ENCODE measurements at regions not wholly inside any gene's neighbourhood (a gene's known extent, or its start where the extent isn't known, plus 50 kb on each side); places are given as distances from the start of the nearest gene placed in this dataset.
"Not testable (repeated sequence)": the region's sequence is repeated elsewhere in the genome, so short reads cannot be mapped to it uniquely, and the experiment has no call there.

- no peak for DNase-seq
These were observed 51.7 kb downstream of the FAM50B start for GRCh38 chr6:3900744-3901336.

DNA sequence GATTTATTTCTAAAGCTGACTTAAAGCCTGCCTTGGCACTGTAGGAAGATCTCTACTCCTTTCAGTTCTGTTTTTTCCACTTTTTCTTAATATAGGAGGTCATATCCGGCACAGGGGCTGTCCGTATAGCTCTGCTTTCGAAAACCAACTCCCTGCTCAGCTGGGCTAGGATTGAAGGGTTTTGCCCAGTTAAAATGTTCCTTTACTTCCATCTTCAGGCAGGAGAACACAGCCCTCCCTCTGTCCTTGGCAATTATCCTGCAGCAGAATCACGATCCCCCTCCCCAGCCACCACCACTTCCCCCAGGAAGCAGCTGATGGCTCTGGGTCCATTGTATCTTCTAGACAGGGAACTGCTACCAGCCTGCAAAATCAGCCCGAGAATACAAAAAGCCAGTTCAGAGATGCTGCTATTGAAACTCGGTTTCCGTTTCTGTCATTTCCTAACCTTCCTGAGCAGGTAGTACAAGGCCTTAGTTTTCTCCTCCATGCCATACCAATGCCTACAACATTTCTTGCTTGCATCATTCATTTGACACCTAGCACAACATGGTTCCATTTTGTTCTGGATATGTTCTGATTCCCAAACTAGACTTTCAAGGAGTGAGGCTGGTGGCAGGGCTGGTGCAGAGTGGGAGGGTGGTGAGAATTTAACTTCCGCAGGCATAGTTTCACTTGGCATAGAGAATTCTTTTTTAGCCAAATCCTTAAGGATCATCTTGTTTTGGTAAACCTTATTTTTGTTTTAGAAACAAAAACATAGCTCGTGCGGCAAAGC is 53.9 kb downstream of the FAM50B start:
- DNase-seq, result no peak

- DNase-seq, result no peak
These were observed 55.3 kb downstream of the FAM50B start for GRCh38 chr6:3904518-3904917.

- no peak for DNase-seq
These were observed 57.0 kb downstream of the FAM50B start for GRCh38 chr6:3905945-3906845.

DNA sequence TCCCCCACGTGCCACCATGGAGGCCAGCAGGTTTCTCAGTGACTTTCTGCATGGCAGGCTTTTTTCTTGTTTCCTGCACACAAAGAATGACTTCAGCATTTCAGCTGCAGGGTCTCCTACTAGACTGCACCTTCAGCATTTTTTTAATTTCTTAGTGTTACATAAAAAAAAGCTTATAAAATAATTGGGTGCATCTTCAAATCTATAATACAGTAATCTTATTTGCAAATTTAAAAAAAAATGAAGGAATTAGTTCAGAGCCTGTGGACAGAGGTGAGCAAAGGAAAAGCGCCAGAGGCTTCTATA is 57.6 kb downstream of the FAM50B start:
- no peak for DNase-seq

GRCh38 chr6:3908223-3908622 is 59.0 kb downstream of the FAM50B start:
- no peak for DNase-seq

- no peak for DNase-seq
These were observed 59.8 kb downstream of the FAM50B start for GRCh38 chr6:3908961-3909360.

DNA sequence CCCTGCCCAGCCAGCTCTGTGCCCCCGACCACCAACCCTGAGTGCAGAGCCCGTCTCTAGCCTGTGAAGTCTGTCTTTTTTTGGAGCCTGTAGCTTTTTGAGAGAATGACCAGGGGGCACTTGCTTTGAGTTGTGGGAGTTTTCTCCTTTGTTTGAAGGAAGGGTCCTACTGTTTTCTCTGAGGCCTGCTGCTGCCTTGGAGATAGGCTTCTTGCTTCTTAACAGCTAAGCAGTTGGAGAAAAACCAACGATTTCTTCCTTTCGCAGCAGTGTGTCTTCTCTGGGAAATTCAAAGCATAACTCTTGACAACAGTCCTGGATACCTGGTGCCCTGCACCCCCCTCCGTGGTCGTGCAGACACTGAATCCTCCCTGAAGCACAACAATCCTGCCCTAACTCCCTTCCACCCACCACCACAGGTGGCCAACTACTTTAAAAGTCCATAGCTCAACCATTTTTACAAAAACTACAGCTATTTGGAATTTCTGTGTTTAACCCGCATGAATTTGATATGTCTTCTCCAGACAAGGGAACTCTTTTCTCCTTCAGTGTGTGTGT is 61.0 kb downstream of the FAM50B start:
- DNase-seq, result no peak

GRCh38 chr6:3911130-3911529 is 62.0 kb downstream of the FAM50B start:
- DNase-seq, result no peak

DNA sequence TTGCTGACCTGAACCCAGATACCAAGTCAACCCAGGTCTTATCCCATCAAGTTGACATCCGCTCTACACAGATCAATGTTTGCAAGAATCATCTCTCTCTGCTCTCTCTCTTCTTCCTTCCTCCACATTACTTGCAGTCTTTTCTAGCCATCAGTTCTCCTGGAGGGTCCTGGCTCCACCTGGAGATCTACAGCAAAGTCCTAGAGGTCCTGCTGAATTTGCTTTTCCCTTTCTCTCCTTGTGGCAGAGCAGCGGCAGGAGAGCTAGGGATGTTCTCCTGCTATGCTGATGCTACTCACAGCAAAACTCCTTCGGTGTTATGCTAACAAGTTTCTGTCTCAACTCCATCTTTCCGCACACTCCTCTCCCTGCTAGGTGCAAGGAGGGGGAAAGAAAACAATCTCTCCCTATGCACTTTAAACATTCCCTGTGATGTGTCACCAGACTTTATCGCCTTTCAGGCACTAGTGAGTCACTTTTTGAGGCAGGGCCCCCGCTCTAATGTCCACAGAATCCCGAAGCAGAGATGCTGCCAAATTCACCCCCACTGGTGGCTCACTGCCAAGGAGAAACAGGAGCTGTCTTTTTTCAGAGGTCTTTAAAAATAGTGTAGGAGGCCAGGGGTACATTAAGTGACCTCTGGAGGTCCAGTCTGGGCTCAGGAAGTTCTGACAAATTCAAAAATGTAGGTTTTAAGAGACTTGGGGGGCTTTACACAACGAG is 62.6 kb downstream of the FAM50B start:
- DNase-seq, result no peak

GRCh38 chr6:3912361-3913076 is 63.3 kb downstream of the FAM50B start:
- no peak for DNase-seq

- peak; percentile 8 for DNase-seq
These were observed 64.1 kb downstream of the FAM50B start for GRCh38 chr6:3913077-3913957.

DNA sequence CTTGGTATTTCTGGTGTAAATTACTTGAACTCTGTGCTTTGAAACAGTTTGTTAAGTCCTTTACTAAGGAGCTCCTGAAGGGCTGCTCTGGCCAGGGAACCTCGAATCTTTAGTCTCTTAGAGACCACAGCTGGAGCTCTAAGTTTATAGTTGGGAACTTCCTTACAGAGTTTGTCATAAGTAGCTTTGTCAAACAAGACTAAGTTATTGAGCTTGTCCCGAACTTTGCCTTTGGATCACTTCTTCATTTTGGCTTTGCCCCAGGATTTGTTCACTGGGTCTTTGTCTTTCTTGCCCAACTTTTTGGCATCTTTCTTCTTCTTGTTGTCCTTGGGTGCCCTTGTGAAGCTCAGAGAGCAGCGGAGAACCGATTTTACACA is 64.8 kb downstream of the FAM50B start:
- no peak for DNase-seq

DNA sequence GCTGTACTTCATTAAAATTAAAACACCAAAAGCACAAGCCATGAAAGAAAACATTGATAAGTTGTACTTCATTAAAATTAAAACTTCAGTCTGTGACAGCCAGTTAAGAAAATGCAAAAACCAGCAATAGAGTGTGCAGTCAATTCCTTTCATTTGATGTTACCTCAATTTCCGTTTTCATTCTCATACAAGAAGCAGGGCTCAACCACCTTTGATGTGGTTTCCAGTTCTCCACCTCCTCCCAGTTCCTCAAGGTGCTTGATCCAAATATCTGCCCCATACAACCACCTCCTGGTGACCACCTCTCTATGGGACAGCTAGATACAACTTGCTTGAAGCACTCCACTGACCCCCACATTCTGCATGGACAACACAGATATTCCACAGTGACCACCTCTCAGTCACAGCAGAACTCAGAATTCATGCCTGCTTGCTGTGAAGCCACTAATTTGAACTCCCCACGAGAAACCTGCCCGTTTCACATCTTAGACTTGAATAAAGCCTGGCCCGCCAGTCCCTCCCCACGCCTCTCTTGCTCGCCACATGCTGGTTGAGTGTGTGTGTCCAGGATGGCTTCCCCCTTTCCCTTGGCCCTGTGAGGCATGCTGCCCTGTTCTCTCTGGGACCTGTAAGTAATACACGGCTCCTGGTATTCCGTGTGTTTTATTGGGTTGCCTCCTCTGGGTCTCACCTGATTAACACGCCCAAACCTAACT is 66.1 kb downstream of the FAM50B start:
- DNase-seq, result no peak

GRCh38 chr6:3916211-3916610 is 67.0 kb downstream of the FAM50B start:
- DNase-seq, result no peak

- not testable (repeated sequence) for DNase-seq
These were observed 67.6 kb downstream of the FAM50B start for GRCh38 chr6:3916749-3917148.

GRCh38 chr6:3918469-3918868 is 69.3 kb downstream of the FAM50B start:
- peak; percentile 15 for DNase-seq

DNA sequence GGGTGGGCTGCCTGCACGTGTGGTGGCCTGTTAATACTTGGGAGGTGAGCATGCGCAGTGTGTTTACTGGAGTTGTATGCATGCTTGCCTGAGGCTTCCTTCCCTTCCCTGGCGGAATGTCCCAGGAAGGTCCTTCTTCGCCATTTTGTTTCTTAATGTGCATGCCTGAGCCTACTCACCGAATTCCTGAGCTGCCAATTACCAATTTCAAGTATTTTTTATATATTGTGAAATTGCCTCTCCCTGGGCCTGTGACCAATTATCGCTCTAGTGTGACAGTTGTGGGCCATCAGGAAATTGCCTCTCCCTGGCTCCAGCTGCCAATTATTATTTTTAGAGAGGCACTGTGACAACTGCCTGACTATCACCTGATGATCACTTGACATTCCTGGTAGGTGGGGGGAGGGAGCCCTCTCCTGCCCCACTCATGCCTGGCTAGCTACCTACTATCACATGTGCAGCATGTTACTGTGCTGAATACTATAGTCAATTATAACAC is 70.0 kb downstream of the FAM50B start:
- no peak for DNase-seq

- DNase-seq, result no peak
These were observed 70.7 kb downstream of the FAM50B start for GRCh38 chr6:3919849-3920248.

DNA sequence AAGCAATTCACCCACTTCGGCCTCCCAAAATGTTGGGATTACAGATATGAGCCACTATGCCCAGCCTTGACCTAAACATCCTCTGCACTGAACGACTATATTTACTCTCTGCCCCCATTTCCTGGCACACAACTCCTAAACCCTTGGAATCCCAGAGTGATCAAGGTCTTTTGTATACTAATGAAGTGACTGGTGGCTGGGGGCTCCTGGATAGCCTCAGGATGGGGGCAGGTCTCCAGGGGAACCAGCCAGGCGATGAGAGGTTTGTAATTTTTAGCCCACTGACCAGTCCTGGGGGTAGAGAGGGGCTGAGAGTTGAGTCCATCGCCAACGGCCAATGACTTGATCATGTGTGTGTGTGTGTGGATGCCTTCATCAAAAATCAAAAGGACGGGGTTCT is 71.1 kb downstream of the FAM50B start:
- DNase-seq, result no peak

Data from NCI-H1092 (cell line).